Activated CD4-positive, alpha-beta T cell treated with anti-CD3 and anti-CD28 coated beads for 36 hours (primary cell): ENCODE measurements at regions not wholly inside any gene's neighbourhood (a gene's known extent, or its start where the extent isn't known, plus 50 kb on each side); places are given as distances from the start of the nearest gene placed in this dataset.
A peak's percentile ranks its signal among the peaks of the same experiment; 100 is the strongest.
"Not testable (repeated sequence)": the region's sequence is repeated elsewhere in the genome, so short reads cannot be mapped to it uniquely, and the experiment has no call there.

Source experiments
- ATAC-seq: fragments of 200-7000 bp; cut with Tn5 transposase; one replicate; pipeline ENCODE4 v1.10.0; 2021; ENCODE audit warnings: mild to moderate bottlenecking, moderate library complexity
- CTCF ChIA-PET: fragments of 350-600 bp; sonication (Branson Sonifier 250); formaldehyde crosslinking; loops from one replicate; lab custom pipeline; 2021; ENCODE audit warnings: antibody characterized with exemption; lab: Charles Lee
- POLR2A ChIA-PET: fragments of 350-600 bp; sonication (Branson Sonifier 250); formaldehyde crosslinking; loops from one replicate; lab custom pipeline; 2021; ENCODE audit warnings: antibody characterized with exemption, inconsistent platforms; lab: Charles Lee
- DNase-seq: peaks from one replicate; pipeline ENCODE4 v3.0.0-alpha.2; 2020
- H3K27ac Mint-ChIP-seq: one replicate; pipeline ENCODE4 v1.8.0; 2021; ENCODE audit warnings: mixed read lengths
- H3K27me3 Mint-ChIP-seq: one replicate; pipeline ENCODE4 v1.8.0; 2021; ENCODE audit warnings: mixed read lengths
- H3K36me3 Mint-ChIP-seq: one replicate; pipeline ENCODE4 v1.8.0; 2021; ENCODE audit warnings: low read depth, mixed read lengths
- H3K4me1 Mint-ChIP-seq: one replicate; pipeline ENCODE4 v1.8.0; 2021; ENCODE audit warnings: mixed read lengths
- H3K4me3 Mint-ChIP-seq: one replicate; pipeline ENCODE4 v1.8.0; 2021; ENCODE audit warnings: mild to moderate bottlenecking, moderate library complexity, mixed read lengths
- H3K9me3 Mint-ChIP-seq: one replicate; pipeline ENCODE4 v1.8.0; 2021; ENCODE audit warnings: low read depth, mixed read lengths
- intact Hi-C, 2 experiments: fragments of 100-400 bp; cut with DNase I in 1 of 2; cut with micrococcal nuclease in 1 of 2; formaldehyde crosslinking; loops; one replicate each; pipeline versions ENCODE4 v1.14.2 to v1.15.1; 2022 to 2024; cut with DNase I, micrococcal nuclease

GRCh38 chr5:34171398-34171797 is 128.4 kb upstream of the C1QTNF3 start:
- ATAC-seq, H3K4me1 Mint-ChIP-seq, H3K27ac Mint-ChIP-seq, POLR2A ChIA-PET, H3K4me3 Mint-ChIP-seq, H3K27me3 Mint-ChIP-seq, intact Hi-C loops, H3K9me3 Mint-ChIP-seq, CTCF ChIA-PET, DNase-seq: not testable (repeated sequence)
- H3K36me3 Mint-ChIP-seq, result peaks cover 25% of the 10 kb centered on the region

GRCh38 chr5:34179453-34180190 is 136.6 kb upstream of the C1QTNF3 start:
- H3K4me3 Mint-ChIP-seq, intact Hi-C loops, CTCF ChIA-PET, DNase-seq, H3K4me1 Mint-ChIP-seq, H3K9me3 Mint-ChIP-seq, H3K27me3 Mint-ChIP-seq, ATAC-seq, H3K27ac Mint-ChIP-seq, POLR2A ChIA-PET: not testable (repeated sequence)
- peaks cover 22% of the 10 kb centered on the region for H3K36me3 Mint-ChIP-seq

DNA sequence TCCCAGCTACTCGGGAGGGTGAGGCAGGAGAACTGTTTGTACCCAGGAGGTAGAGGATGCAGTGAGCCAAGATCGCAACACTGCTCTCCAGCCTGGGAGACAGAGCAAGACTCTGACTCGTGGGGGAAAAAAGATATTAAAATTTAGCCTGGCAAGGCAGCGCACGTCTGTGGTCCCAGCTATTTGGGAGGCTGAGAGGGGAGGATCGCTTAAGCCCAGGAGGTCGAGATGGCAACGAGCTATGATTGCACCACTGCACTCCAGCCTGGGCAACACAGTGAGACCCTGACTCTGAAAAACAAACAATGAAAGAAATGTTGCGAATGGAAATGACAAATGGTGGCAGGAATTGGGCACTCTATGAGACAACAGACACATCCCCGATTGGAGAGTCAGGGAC is 137.2 kb upstream of the C1QTNF3 start:
- intact Hi-C loops, POLR2A ChIA-PET, H3K4me1 Mint-ChIP-seq, CTCF ChIA-PET, H3K9me3 Mint-ChIP-seq, H3K27me3 Mint-ChIP-seq, DNase-seq, ATAC-seq, H3K4me3 Mint-ChIP-seq: not testable (repeated sequence)
- Mint-ChIP-seq H3K27ac (peak overlapping the region; percentile 5), H3K36me3 (peaks cover 22% of the 10 kb centered on the region)

DNA sequence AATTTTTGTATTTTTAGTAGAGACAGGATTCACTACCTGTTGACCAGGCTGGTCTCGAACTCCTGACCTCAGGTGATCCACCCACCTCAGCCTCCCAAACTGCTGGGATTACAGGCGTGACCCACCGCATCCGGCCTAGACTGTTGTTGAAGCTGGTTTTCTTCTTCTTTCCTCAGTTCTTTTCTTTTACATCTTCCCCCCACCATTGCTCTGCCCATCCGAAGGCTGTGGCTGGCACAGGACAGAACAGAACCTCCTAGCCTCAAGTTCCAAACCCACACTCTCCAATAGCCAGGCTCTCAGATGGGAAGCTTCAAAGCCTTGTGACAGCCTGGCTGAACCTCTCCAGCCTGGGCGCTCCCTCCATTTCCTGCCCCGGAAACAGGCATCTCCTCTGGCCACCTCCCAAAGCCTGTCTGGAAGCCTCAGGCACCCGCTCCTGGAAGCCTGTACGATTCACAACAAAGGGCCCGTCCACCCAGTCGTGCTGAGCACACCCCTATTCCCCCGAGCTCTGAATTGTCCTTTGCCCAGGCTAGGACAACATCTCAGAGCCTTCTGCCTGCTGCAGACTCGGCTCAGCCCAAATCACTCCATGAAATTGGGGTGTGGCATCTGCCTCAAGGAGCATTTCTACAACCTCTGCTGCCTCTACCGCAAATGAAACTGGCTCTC is 138.1 kb upstream of the C1QTNF3 start:
- H3K4me3 Mint-ChIP-seq, CTCF ChIA-PET, ATAC-seq, H3K9me3 Mint-ChIP-seq, H3K4me1 Mint-ChIP-seq, POLR2A ChIA-PET, H3K27me3 Mint-ChIP-seq, H3K27ac Mint-ChIP-seq, intact Hi-C loops: not testable (repeated sequence)
- peaks cover 17% of the 10 kb centered on the region for H3K36me3 Mint-ChIP-seq
- peak; percentile 6 for DNase-seq

- H3K27ac Mint-ChIP-seq, H3K27me3 Mint-ChIP-seq, intact Hi-C loops, POLR2A ChIA-PET, DNase-seq, H3K4me3 Mint-ChIP-seq, ATAC-seq, H3K4me1 Mint-ChIP-seq, H3K9me3 Mint-ChIP-seq, CTCF ChIA-PET: not testable (repeated sequence)
- H3K36me3 Mint-ChIP-seq, result peaks cover 14% of the 10 kb centered on the region
Measured at GRCh38 chr5:34185005-34185404, 142.0 kb upstream of the C1QTNF3 start.

- CTCF ChIA-PET, H3K4me3 Mint-ChIP-seq: not testable (repeated sequence)
Measured at GRCh38 chr5:34185572-34185971, 142.6 kb upstream of the C1QTNF3 start.

GRCh38 chr5:34186108-34186507 is 143.1 kb upstream of the C1QTNF3 start:
- POLR2A ChIA-PET, H3K27me3 Mint-ChIP-seq: not testable (repeated sequence)

More at GRCh38 chr5:34185572-34185971, 142.6 kb upstream of the C1QTNF3 start:
- H3K36me3 Mint-ChIP-seq, result peaks cover 12% of the 10 kb centered on the region
- ATAC-seq, DNase-seq, POLR2A ChIA-PET, intact Hi-C loops, H3K27ac Mint-ChIP-seq, H3K9me3 Mint-ChIP-seq, H3K4me1 Mint-ChIP-seq, H3K27me3 Mint-ChIP-seq: not testable (repeated sequence)

GRCh38 chr5:34186865-34187264 is 143.9 kb upstream of the C1QTNF3 start:
- CTCF ChIA-PET, H3K9me3 Mint-ChIP-seq, POLR2A ChIA-PET, H3K27ac Mint-ChIP-seq, H3K4me3 Mint-ChIP-seq, H3K4me1 Mint-ChIP-seq, H3K27me3 Mint-ChIP-seq, intact Hi-C loops, ATAC-seq: not testable (repeated sequence)
- peak; percentile 8 for DNase-seq
- peaks cover 19% of the 10 kb centered on the region for H3K36me3 Mint-ChIP-seq

More at GRCh38 chr5:34186108-34186507, 143.1 kb upstream of the C1QTNF3 start:
- H3K4me3 Mint-ChIP-seq, CTCF ChIA-PET, H3K27ac Mint-ChIP-seq, H3K4me1 Mint-ChIP-seq, H3K9me3 Mint-ChIP-seq, ATAC-seq, intact Hi-C loops: not testable (repeated sequence)
- H3K36me3 Mint-ChIP-seq, result peaks cover 13% of the 10 kb centered on the region
- DNase-seq, result peak; percentile 8

GRCh38 chr5:34187441-34187840 is 144.4 kb upstream of the C1QTNF3 start:
- POLR2A ChIA-PET, H3K27me3 Mint-ChIP-seq, ATAC-seq, H3K9me3 Mint-ChIP-seq, intact Hi-C loops, CTCF ChIA-PET, H3K27ac Mint-ChIP-seq, H3K4me1 Mint-ChIP-seq, DNase-seq, H3K4me3 Mint-ChIP-seq: not testable (repeated sequence)
- peaks cover 18% of the 10 kb centered on the region for H3K36me3 Mint-ChIP-seq

GRCh38 chr5:34188001-34188822 is 145.2 kb upstream of the C1QTNF3 start:
- peak; percentile 84 for DNase-seq
- H3K4me1 Mint-ChIP-seq, ATAC-seq, CTCF ChIA-PET, intact Hi-C loops, H3K27ac Mint-ChIP-seq, H3K9me3 Mint-ChIP-seq, H3K27me3 Mint-ChIP-seq, POLR2A ChIA-PET, H3K4me3 Mint-ChIP-seq: not testable (repeated sequence)
- peaks cover 20% of the 10 kb centered on the region for H3K36me3 Mint-ChIP-seq

DNA sequence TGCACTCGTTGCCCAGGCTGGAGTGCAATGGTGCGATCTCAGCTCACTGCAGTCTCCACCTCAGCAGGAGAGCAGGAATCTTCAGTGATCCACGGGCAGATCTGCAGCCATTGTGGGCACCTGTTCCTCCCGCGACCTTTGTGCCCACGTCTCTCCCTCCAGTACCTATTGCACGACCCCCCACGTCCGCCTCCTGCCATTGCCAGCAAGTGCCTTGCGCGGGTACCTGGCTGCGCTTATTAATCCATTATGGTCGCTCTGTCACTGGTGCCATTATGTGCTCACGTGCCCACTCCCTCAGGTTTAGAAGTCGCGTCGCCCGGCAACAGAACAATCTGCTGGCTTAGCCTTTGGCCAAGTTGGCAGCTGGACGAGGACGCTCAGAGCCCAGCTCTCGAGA is 146.2 kb upstream of the C1QTNF3 start:
- POLR2A ChIA-PET, ATAC-seq, H3K4me3 Mint-ChIP-seq, H3K4me1 Mint-ChIP-seq, H3K27me3 Mint-ChIP-seq, intact Hi-C loops, CTCF ChIA-PET, H3K27ac Mint-ChIP-seq, H3K9me3 Mint-ChIP-seq: not testable (repeated sequence)
- peaks cover 20% of the 10 kb centered on the region for H3K36me3 Mint-ChIP-seq
- peak; percentile 8 for DNase-seq
